ENCODE measurements at regions not wholly inside any gene's neighbourhood (a gene's known extent, or its start where the extent isn't known, plus 50 kb on each side); places are given as distances from the start of the nearest gene placed in this dataset.

- no peak overlapping the region for H3K4me3 ChIP-seq
- H3K36me3 ChIP-seq, result no peaks in the 10 kb centered on the region
- no peak overlapping the region for H3K27ac ChIP-seq
- H3K9me3 ChIP-seq (replicated peaks), result 0 out of 2 replicates have a peak, but pooled peaks cover 3% of the 10 kb centered on the region
- peak in 1 of 2 experiments; percentile 60 for DNase-seq
- no peaks in the 10 kb centered on the region for H3K27me3 ChIP-seq
- H3K4me1 ChIP-seq, result no peaks in the 10 kb centered on the region
Observed at GRCh38 chr4:33873791-33874190, 2370.5 kb downstream of the ARAP2 start.

DNA sequence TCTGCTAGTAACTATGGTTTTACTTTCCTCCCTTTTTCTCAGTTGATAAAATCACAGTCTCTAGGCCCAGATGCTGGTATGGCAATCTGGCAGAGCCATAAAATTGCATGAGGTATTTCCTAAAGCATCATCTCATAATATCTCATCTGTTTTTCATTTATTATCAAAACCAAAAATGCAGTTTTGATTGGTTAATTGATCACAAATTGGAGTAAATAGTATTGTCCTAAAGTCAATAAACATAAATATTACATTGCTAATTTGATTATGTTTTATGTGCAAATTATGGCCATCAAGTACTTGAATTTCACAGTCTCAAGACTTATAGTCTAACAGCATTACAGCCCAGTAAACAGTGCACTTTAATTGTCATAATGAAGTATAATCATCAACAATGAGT lies 2365.6 kb downstream of the ARAP2 start:
- no peaks in the 10 kb centered on the region for H3K4me1 ChIP-seq
- DNase-seq, result no peak
- no peak overlapping the region for H3K4me3 ChIP-seq
- no peaks in the 10 kb centered on the region for H3K9me3 ChIP-seq (replicated peaks)
- H3K27ac ChIP-seq, result no peak overlapping the region
- H3K36me3 ChIP-seq, result no peaks in the 10 kb centered on the region
- H3K27me3 ChIP-seq, result no peaks in the 10 kb centered on the region

- no peaks in the 10 kb centered on the region for H3K36me3 ChIP-seq
- no peak overlapping the region for H3K27ac ChIP-seq
- H3K4me3 ChIP-seq, result no peak overlapping the region
- peaks cover 3% of the 10 kb centered on the region; the same call in 1 of the 2 replicates for H3K4me1 ChIP-seq
- H3K27me3 ChIP-seq, result no peaks in the 10 kb centered on the region
- no peak for DNase-seq
- H3K9me3 ChIP-seq (replicated peaks), result no peaks in the 10 kb centered on the region
Observed at GRCh38 chr4:33881176-33881575, 2363.1 kb downstream of the ARAP2 start.

DNA sequence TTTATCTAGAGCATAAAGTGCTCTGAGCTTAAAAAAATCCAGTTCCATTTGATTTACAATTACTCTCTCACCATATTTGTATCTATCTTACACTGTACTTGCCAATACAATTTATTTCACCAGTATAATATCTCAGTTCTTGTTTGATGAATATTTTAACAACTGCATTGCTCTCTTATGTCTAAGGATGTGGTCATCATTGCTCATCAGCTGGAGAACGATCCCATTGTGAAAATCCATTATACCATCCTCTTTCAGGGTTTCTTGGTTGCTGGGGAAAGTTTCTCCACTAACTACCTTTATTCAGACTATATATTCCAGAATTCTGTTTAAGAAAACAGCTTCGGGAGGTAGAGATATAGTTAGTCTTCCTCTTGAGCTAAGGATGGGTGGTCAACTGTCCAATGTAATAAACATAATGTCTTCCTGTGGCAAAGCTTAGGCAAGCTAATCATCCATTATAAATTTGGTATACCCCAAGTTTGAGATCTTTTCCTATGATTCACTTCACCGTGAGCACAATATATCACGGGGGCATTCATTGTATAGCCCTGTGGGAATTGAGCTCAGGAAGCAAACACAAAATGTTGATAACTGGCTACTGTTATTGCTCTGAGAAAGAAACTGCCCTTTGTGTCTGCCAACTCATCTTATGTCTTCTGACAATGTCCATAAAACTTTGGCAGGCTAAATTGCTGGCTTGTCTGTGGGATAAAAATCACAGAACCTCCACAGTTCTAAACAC lies 2361.9 kb downstream of the ARAP2 start:
- H3K4me3 ChIP-seq, result no peak overlapping the region
- no peaks in the 10 kb centered on the region for H3K36me3 ChIP-seq
- no peak overlapping the region for H3K27ac ChIP-seq
- peaks cover 3% of the 10 kb centered on the region; the same call in 1 of the 2 replicates for H3K4me1 ChIP-seq
- no peaks in the 10 kb centered on the region for H3K9me3 ChIP-seq (replicated peaks)
- no peaks in the 10 kb centered on the region for H3K27me3 ChIP-seq
- no peak for DNase-seq

DNA sequence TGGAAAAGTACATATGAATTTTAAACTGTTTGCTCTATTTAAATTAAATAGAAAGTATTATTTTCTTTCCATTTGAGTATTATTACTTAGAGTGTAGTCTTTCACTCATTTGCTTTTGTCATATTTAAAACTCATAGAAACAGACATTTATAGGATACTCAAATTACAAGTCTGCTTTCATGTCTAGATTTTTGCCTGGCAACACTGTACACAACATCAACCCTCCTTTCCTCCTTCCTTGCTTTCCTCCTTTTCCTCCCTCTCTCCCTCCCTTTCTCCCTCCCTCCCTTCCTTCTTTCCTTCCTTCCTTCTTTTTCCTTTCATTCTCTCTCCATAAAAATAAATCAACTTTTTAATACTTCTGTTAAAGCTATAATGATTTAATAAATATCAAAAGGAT lies 2361.2 kb downstream of the ARAP2 start:
- no peaks in the 10 kb centered on the region for H3K36me3 ChIP-seq
- H3K9me3 ChIP-seq (replicated peaks), result no peaks in the 10 kb centered on the region
- H3K27me3 ChIP-seq, result no peaks in the 10 kb centered on the region
- no peak overlapping the region for H3K27ac ChIP-seq
- no peak overlapping the region for H3K4me3 ChIP-seq
- peaks cover 3% of the 10 kb centered on the region; the same call in 1 of the 2 replicates for H3K4me1 ChIP-seq
- DNase-seq, result no peak

GRCh38 chr4:33886356-33886755 lies 2358.0 kb downstream of the ARAP2 start:
- no peak overlapping the region for H3K4me3 ChIP-seq
- peak; percentile 36 to 69 for DNase-seq
- H3K27me3 ChIP-seq, result no peaks in the 10 kb centered on the region
- no peaks in the 10 kb centered on the region for H3K9me3 ChIP-seq (replicated peaks)
- no peak overlapping the region for H3K27ac ChIP-seq
- H3K4me1 ChIP-seq, result peaks cover 10% of the 10 kb centered on the region; the same call in 1 of the 2 replicates
- H3K36me3 ChIP-seq, result no peaks in the 10 kb centered on the region

- H3K27ac ChIP-seq, result peak overlapping the region; percentile 14; the same call in 1 of the 2 replicates
- peaks cover 10% of the 10 kb centered on the region; the same call in 1 of the 2 replicates for H3K4me1 ChIP-seq
- H3K36me3 ChIP-seq, result no peaks in the 10 kb centered on the region
- no peak overlapping the region for H3K4me3 ChIP-seq
- peak; percentile 43 to 64 for DNase-seq
- H3K27me3 ChIP-seq, result no peaks in the 10 kb centered on the region
- no peaks in the 10 kb centered on the region for H3K9me3 ChIP-seq (replicated peaks)
Observed at GRCh38 chr4:33890841-33891240, 2353.5 kb downstream of the ARAP2 start.

DNA sequence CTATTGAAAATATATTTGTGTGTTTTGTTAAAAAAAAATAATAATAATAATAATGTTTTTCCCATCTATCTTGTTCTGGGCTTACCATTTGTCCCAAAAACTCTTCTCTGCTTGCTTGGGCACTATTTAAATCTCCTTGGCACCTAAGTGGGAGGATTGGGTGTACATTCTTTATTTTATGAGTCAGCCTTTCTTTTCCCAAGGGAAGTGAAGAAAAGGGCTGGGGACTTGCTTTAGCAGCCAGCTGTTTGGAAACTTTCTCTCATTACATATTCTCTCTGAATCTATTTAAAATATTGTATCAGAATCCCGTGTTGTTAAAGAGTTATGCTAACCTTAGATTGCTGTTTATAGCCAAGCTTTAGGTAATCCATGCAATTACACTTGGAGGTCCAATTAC lies 2332.4 kb downstream of the ARAP2 start:
- no peak overlapping the region for H3K4me3 ChIP-seq
- H3K36me3 ChIP-seq, result no peaks in the 10 kb centered on the region
- H3K27me3 ChIP-seq, result no peaks in the 10 kb centered on the region
- H3K4me1 ChIP-seq, result peaks cover 6% of the 10 kb centered on the region; the same call in 1 of the 2 replicates
- no peak overlapping the region for H3K27ac ChIP-seq
- DNase-seq, result peak in 1 of 2 experiments; percentile 44
- H3K9me3 ChIP-seq (replicated peaks), result peaks cover 8% of the 10 kb centered on the region; the same call in 1 of the 2 replicates

- peaks cover 8% of the 10 kb centered on the region; the same call in 1 of the 2 replicates for H3K9me3 ChIP-seq (replicated peaks)
- H3K4me3 ChIP-seq, result no peak overlapping the region
- peaks cover 6% of the 10 kb centered on the region; the same call in 1 of the 2 replicates for H3K4me1 ChIP-seq
- no peak for DNase-seq
- H3K27me3 ChIP-seq, result no peaks in the 10 kb centered on the region
- H3K27ac ChIP-seq, result no peak overlapping the region
- no peaks in the 10 kb centered on the region for H3K36me3 ChIP-seq
Observed at GRCh38 chr4:33914386-33914785, 2329.9 kb downstream of the ARAP2 start.

GRCh38 chr4:33923469-33923868 lies 2320.8 kb downstream of the ARAP2 start:
- Histone ChIP-seq H3K9me3 (replicated peaks) (no peaks in the 10 kb centered on the region), H3K36me3 (no peaks in the 10 kb centered on the region), H3K4me3 (no peak overlapping the region), H3K27me3 (no peaks in the 10 kb centered on the region), H3K4me1 (peaks cover 9% of the 10 kb centered on the region), H3K27ac (no peak overlapping the region)
- no peak for DNase-seq

GRCh38 chr4:33924239-33924638 lies 2320.1 kb downstream of the ARAP2 start:
- Histone ChIP-seq H3K4me1 (peaks cover 9% of the 10 kb centered on the region), H3K27ac (no peak overlapping the region), H3K4me3 (peak overlapping the region; percentile 17), H3K9me3 (replicated peaks) (no peaks in the 10 kb centered on the region), H3K27me3 (no peaks in the 10 kb centered on the region), H3K36me3 (no peaks in the 10 kb centered on the region)
- DNase-seq, result peak; percentile 30 to 39

DNA sequence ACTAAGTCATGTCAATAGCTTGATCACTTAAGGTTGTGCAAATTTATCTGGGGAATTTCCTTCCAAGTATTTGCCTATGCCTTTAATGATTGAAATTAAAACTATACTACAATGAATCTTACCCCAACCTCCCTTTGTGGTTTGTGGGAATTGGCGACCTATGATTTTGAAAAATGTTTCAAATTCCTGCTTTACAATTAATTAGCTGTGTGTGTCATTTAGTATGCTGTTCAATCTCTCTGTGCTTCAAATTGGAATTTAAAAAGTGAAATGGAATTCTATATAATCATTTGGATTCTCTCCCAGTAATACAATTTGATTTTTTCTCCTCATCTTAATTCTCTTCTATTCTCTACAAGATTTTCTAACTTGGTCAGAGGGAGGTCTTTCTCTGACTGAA lies 2319.5 kb downstream of the ARAP2 start:
- Histone ChIP-seq H3K4me3 (no peak overlapping the region), H3K4me1 (peaks cover 9% of the 10 kb centered on the region), H3K9me3 (replicated peaks) (no peaks in the 10 kb centered on the region), H3K27me3 (no peaks in the 10 kb centered on the region), H3K36me3 (no peaks in the 10 kb centered on the region), H3K27ac (no peak overlapping the region)
- no peak for DNase-seq

- H3K27me3 ChIP-seq, result no peaks in the 10 kb centered on the region
- no peak overlapping the region for H3K27ac ChIP-seq
- no peaks in the 10 kb centered on the region for H3K4me1 ChIP-seq
- no peaks in the 10 kb centered on the region for H3K9me3 ChIP-seq (replicated peaks)
- no peaks in the 10 kb centered on the region for H3K36me3 ChIP-seq
- DNase-seq, result no peak
- H3K4me3 ChIP-seq, result no peak overlapping the region
Observed at GRCh38 chr4:33930497-33930896, 2313.8 kb downstream of the ARAP2 start.

DNA sequence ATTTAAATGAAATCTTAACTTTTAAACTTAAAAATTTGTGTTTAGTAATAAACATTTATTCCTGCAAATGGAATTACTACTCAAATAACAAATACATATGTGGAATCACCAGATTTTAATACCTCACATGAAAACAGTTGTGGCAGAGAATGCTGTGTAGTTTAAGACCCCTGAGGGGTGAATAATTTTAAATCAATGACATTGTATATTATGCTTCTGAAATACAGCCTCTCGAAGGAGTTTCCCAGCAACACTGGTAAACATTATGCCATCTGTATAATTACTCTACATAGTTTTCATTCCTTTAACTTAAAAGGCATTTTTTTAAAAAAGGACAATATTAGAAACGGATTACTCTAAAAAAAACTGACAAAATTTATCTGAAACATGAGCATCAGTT lies 2313.3 kb downstream of the ARAP2 start:
- H3K27me3 ChIP-seq, result no peaks in the 10 kb centered on the region
- H3K27ac ChIP-seq, result no peak overlapping the region
- no peaks in the 10 kb centered on the region for H3K4me1 ChIP-seq
- no peak for DNase-seq
- no peaks in the 10 kb centered on the region for H3K36me3 ChIP-seq
- no peak overlapping the region for H3K4me3 ChIP-seq
- no peaks in the 10 kb centered on the region for H3K9me3 ChIP-seq (replicated peaks)

- Histone ChIP-seq H3K27ac (no peak overlapping the region), H3K36me3 (no peaks in the 10 kb centered on the region), H3K4me3 (no peak overlapping the region), H3K27me3 (no peaks in the 10 kb centered on the region), H3K4me1 (no peaks in the 10 kb centered on the region), H3K9me3 (replicated peaks) (no peaks in the 10 kb centered on the region)
- no peak for DNase-seq
Observed at GRCh38 chr4:33940281-33940680, 2304.0 kb downstream of the ARAP2 start.

GRCh38 chr4:33941854-33942253 lies 2302.5 kb downstream of the ARAP2 start:
- no peaks in the 10 kb centered on the region for H3K27me3 ChIP-seq
- H3K27ac ChIP-seq, result no peak overlapping the region
- H3K4me1 ChIP-seq, result no peaks in the 10 kb centered on the region
- H3K4me3 ChIP-seq, result no peak overlapping the region
- peak in 1 of 2 experiments; percentile 10 for DNase-seq
- H3K9me3 ChIP-seq (replicated peaks), result no peaks in the 10 kb centered on the region
- no peaks in the 10 kb centered on the region for H3K36me3 ChIP-seq
